ENCODE measurements at regions not wholly inside any gene's neighbourhood (a gene's known extent, or its start where the extent isn't known, plus 50 kb on each side); places are given as distances from the start of the nearest gene placed in this dataset.

GRCh38 chr11:95486979-95487378, 256.0 kb upstream of the SESN3 start:
- no peak overlapping the region for H3K4me2 ChIP-seq (ENCODE audit: low read length)

GRCh38 chr11:95486466-95486865, 255.5 kb upstream of the SESN3 start:
- Histone ChIP-seq H3K79me2 (ENCODE audit: insufficient read depth, low read length) (no peaks in the 10 kb centered on the region), H3K9ac (ENCODE audit: low read length) (no peak overlapping the region), H4K20me1 (ENCODE audit: insufficient read depth) (no peaks in the 10 kb centered on the region), H3K9me3 (ENCODE audit: control insufficient read depth in 1 of 2, insufficient read depth in 1 of 2, low read depth in 1 of 2, low read length in 2 of 2) (no peaks in the 10 kb centered on the region), H3K4me2 (ENCODE audit: low read length) (no peak overlapping the region), H3K27ac (ENCODE audit: low read depth, low read length) (no peak overlapping the region), H3K4me3 (replicated peaks in 1 of 2; ENCODE audit: low read depth in 1 of 2, low read length in 2 of 2) (no peak overlapping the region), H3K4me1 (ENCODE audit: control insufficient read depth in 1 of 2, insufficient read depth in 2 of 2, low read length in 2 of 2) (no peaks in the 10 kb centered on the region), H3K27me3 (ENCODE audit: insufficient read depth, low read length) (peaks cover 19% of the 10 kb centered on the region; the same call in 1 of the 2 replicates), H3K9me2 (ENCODE audit: insufficient read depth) (no peaks in the 10 kb centered on the region), H3K36me3 (ENCODE audit: control insufficient read depth in 1 of 2, insufficient read depth in 2 of 2, low read length in 2 of 2) (no peaks in the 10 kb centered on the region), H2AFZ (ENCODE audit: low read depth, low read length, poor library complexity, severe bottlenecking) (no peak overlapping the region)
- POLR2A ChIA-PET, result no interaction called here
- intact Hi-C loops (cut with micrococcal nuclease), result no loop called here
- CTCF ChIA-PET, result no interaction called here
- RAD21 ChIA-PET (ENCODE audit: low non-redundant PET in 1 of 2, low total read pairs in 2 of 2, uncharacterized antibody in 2 of 2, unreplicated experiment in 2 of 2), result no interaction called here
- no TSS peak for BruUV-seq (replicated peaks)
- ATAC-seq (no peak), DNase-seq (ENCODE audit: low read depth, low spot score) (no peak)
- TF ChIP-seq POLR2A (IDR thresholded peaks at IDR 0.05; ENCODE audit: borderline replicate concordance, extremely low read depth, insufficient read depth, insufficient read length) (no peak), CBX3 (IDR thresholded peaks at IDR 0.05; ENCODE audit: low read depth) (no peak), EZH2 (IDR thresholded peaks at IDR 0.05) (no peak), CTCF (IDR thresholded peaks at IDR 0.05 in 2 of 3, conservative IDR thresholded peaks at IDR 0.05 in 1 of 3; ENCODE audit: borderline replicate concordance in 1 of 3, insufficient read depth in 1 of 3, low read depth in 2 of 3, low read length in 2 of 3) (no peak)

More at GRCh38 chr11:95486979-95487378, 256.0 kb upstream of the SESN3 start:
- H2AFZ ChIP-seq (ENCODE audit: low read depth, low read length, poor library complexity, severe bottlenecking), result no peak overlapping the region
- H3K79me2 ChIP-seq (ENCODE audit: insufficient read depth, low read length), result no peaks in the 10 kb centered on the region
- H3K9me2 ChIP-seq (ENCODE audit: insufficient read depth), result no peaks in the 10 kb centered on the region
- no peak for ATAC-seq
- no peak for TF ChIP-seq SP1 (IDR thresholded peaks at IDR 0.05; ENCODE audit: low read depth)
- TF ChIP-seq EGR1 (IDR thresholded peaks at IDR 0.05; ENCODE audit: low read depth), result no peak
- no peak for TF ChIP-seq SIN3A (IDR thresholded peaks at IDR 0.05; ENCODE audit: low read depth)
- no peak for TF ChIP-seq FOSL1 (IDR thresholded peaks at IDR 0.05; ENCODE audit: low read depth)
- no peak for TF ChIP-seq ELF1 (IDR thresholded peaks at IDR 0.05; ENCODE audit: borderline replicate concordance, low read depth)
- TF ChIP-seq CBX3 (IDR thresholded peaks at IDR 0.05; ENCODE audit: low read depth), result no peak
- no peaks in the 10 kb centered on the region for H3K36me3 ChIP-seq (ENCODE audit: control insufficient read depth in 1 of 2, insufficient read depth in 2 of 2, low read length in 2 of 2)
- H4K20me1 ChIP-seq (ENCODE audit: insufficient read depth), result no peaks in the 10 kb centered on the region
- POLR2A ChIA-PET, result no interaction called here
- H3K4me3 ChIP-seq (replicated peaks in 1 of 2; ENCODE audit: low read depth in 1 of 2, low read length in 2 of 2), result no peak overlapping the region
- RAD21 ChIA-PET (ENCODE audit: low non-redundant PET in 1 of 2, low total read pairs in 2 of 2, uncharacterized antibody in 2 of 2, unreplicated experiment in 2 of 2), result no interaction called here
- no peaks in the 10 kb centered on the region for H3K4me1 ChIP-seq (ENCODE audit: control insufficient read depth in 1 of 2, insufficient read depth in 2 of 2, low read length in 2 of 2)
- DNase-seq (ENCODE audit: low read depth, low spot score), result no peak
- H3K27me3 ChIP-seq (ENCODE audit: insufficient read depth, low read length), result peaks cover 19% of the 10 kb centered on the region; the same call in 1 of the 2 replicates
- no peak overlapping the region for H3K27ac ChIP-seq (ENCODE audit: low read depth, low read length)
- BruUV-seq (replicated peaks), result no TSS peak
- intact Hi-C loops (cut with micrococcal nuclease), result no loop called here
- H3K9me3 ChIP-seq (ENCODE audit: control insufficient read depth in 1 of 2, insufficient read depth in 1 of 2, low read depth in 1 of 2, low read length in 2 of 2), result no peaks in the 10 kb centered on the region
- CTCF ChIA-PET, result no interaction called here
- no peak overlapping the region for H3K9ac ChIP-seq (ENCODE audit: low read length)

Measured in HCT116 (cell line).